C4-2B (cell line): ENCODE measurements at regions not wholly inside any gene's neighbourhood (a gene's known extent, or its start where the extent isn't known, plus 50 kb on each side); places are given as distances from the start of the nearest gene placed in this dataset.
"Not testable (repeated sequence)": the region's sequence is repeated elsewhere in the genome, so short reads cannot be mapped to it uniquely, and the experiment has no call there.

ENCODE experiments used
- H3K27ac ChIP-seq: fragments of 450-650 bp; 2 replicates; pipeline ENCODE4 v1.5.1; 2017
- ZFX ChIP-seq: fragments of 450-650 bp; IDR thresholded peaks from 2 replicates; pipeline ENCODE4 v1.6.1; 2017
- TF ChIP-seq, protein P1 (sequence below): fragments of 450-650 bp; conservative IDR thresholded peaks from 2 replicates; pipeline ENCODE4 v1.5.1; 2017; ENCODE audit warnings: mild to moderate bottlenecking

DNA sequence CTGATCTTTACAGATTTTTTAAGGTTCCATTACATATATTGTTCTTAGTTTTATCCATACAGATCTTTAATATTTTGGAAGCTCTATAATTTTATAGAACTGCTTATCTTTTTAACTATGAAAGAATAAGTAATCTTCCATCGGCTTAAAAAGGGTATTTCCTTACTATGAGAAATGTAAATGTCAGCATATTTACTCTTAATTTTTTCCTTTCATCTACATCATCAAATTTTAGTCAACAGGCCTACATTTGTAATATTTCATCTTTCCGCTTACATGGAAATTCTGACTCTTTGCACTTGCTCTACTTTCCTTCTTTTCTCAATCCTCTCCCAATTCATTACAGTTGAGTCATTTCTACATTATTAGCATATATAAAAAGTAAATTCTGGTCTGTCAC lies 111.3 kb upstream of the GOLGA6L6 start:
- H3K27ac ChIP-seq, result no peak overlapping the region

DNA sequence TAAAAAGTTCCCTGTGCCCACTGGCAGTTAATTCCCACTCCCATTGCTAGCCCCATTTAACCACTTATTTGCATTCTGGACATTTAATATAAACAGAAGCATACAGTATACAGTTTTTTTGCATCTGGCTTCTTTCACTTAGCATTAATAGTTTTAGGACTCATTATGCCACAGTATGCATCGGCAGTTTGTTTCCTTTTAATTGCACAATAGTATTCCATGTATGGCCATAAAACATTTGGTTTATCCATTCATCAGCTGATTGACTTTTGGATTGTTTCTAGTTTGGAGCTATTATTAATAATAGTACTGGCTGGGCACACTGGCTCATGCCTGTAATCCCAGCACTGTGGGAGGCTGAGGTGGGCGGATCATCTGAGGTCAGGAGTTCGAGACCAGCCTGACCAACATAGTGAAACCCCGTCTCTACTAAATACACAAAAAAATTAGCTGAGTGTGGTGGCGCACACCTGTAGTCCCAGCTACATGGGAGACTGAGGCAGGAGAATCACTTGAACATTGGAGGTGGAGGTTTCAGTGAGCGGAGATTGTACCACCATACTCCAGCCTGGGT lies 106.9 kb upstream of the GOLGA6L6 start:
- not testable (repeated sequence) for H3K27ac ChIP-seq

More for the DNA sequence above, 111.3 kb upstream of the GOLGA6L6 start:
- TF ChIP-seq ZFX, result no peak
- TF ChIP-seq, protein P1, sequence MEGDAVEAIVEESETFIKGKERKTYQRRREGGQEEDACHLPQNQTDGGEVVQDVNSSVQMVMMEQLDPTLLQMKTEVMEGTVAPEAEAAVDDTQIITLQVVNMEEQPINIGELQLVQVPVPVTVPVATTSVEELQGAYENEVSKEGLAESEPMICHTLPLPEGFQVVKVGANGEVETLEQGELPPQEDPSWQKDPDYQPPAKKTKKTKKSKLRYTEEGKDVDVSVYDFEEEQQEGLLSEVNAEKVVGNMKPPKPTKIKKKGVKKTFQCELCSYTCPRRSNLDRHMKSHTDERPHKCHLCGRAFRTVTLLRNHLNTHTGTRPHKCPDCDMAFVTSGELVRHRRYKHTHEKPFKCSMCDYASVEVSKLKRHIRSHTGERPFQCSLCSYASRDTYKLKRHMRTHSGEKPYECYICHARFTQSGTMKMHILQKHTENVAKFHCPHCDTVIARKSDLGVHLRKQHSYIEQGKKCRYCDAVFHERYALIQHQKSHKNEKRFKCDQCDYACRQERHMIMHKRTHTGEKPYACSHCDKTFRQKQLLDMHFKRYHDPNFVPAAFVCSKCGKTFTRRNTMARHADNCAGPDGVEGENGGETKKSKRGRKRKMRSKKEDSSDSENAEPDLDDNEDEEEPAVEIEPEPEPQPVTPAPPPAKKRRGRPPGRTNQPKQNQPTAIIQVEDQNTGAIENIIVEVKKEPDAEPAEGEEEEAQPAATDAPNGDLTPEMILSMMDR, result no peak

DNA sequence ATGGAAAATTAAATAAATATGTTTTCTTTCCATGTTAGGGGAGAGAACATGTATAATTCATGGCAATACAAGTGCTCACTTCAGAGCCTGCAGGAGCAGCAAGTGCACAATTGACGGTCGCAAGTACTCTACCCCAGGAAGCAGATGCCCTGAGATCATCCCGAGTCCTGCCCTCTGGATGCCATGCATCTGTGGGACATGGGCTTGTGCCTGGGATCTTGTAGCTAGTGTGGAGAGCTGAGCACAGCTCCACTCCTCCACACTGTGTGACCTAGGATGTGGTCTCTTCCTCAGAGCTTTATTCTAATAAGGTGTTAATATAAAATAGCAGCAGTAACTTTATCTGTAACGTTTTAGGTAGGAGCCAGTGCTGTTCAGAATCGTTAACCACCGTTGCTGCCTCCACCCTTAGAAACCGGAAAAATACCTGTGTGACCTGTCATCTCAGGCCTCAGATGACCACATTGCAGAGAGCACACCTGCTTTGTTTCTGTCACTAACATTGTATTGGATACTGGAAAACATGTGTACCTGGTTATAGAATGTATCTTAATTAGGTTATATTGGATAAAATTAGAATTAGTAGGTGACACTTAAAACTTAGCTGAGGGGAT lies 105.0 kb upstream of the GOLGA6L6 start:
- peak overlapping the region; percentile 20 for H3K27ac ChIP-seq
- no peak for TF ChIP-seq ZFX
- TF ChIP-seq, protein P1, result no peak

DNA sequence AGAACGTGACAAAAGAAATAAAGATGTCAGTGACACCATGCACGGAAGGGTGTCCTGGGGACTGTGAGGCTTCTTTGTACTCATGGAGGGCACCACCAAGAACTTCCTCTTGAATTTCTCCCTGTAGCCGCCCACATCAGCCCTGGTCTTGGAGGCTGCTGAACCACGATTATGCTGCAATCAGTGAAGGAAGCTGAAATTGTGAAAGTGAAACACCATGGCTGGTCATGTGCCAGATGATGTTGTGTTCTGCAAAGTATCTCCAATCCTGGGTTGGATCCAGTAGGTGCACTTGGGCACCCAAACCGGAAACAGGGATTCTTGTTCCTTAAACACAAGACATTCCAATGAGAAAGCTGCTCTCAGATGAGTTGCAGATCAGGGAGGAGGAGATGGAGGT lies 104.4 kb upstream of the GOLGA6L6 start:
- no peak for TF ChIP-seq ZFX
- TF ChIP-seq, protein P1, result no peak
- peak overlapping the region; percentile 20; the same call in 1 of the 2 replicates for H3K27ac ChIP-seq

DNA sequence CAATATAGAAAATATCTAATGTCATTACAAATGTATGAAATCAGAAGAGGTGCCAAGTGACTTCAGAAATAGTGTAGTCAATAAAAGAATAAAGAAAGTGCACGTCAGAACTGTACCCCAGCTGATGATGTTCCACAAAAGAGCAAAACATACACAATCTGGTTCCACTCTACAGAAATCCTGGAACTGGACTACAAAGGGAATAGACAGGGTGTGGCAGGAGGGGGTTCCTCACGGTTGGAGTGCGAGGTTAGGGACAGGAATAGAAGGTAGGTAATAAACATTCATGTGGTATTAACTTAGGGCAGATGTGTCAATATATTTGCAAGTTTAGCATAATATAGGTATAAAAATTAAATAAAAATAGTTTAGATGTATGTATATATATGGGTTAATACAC lies 103.3 kb upstream of the GOLGA6L6 start:
- H3K27ac ChIP-seq, result no peak overlapping the region
- TF ChIP-seq, protein P1, result 0 out of 2 replicates have a peak, but pooled peaks have one; percentile 4
- no peak for TF ChIP-seq ZFX

DNA sequence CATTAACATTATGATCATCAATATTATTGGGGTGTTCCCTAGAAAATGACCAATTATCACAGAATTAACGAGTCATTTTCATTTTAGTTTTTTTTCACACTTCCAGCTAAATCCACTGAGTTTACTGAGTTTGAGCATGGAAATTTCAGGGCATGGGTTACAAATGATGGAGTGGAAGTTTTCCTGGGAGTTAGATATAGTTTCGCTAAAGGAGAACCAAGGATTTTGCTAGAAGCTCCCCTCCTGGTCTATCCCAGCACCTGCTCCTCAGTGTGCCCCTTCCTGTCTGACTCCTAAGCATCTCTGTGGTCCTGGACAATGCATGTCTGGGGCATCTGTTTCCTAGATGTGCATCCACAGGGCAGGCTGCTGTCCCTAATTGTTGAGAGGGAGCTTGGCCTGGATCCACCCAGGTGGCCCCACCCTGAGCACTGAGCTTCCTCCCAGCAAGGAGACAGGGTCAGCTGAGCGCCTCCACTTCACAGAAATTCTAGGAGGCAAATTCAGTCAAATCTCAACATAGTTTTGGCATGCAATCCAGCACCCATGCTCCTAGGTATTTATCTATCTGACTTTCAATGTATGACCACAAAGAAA lies 102.3 kb upstream of the GOLGA6L6 start:
- H3K27ac ChIP-seq, result peak overlapping the region; percentile 48
- TF ChIP-seq ZFX, result no peak
- TF ChIP-seq, protein P1, result no peak

DNA sequence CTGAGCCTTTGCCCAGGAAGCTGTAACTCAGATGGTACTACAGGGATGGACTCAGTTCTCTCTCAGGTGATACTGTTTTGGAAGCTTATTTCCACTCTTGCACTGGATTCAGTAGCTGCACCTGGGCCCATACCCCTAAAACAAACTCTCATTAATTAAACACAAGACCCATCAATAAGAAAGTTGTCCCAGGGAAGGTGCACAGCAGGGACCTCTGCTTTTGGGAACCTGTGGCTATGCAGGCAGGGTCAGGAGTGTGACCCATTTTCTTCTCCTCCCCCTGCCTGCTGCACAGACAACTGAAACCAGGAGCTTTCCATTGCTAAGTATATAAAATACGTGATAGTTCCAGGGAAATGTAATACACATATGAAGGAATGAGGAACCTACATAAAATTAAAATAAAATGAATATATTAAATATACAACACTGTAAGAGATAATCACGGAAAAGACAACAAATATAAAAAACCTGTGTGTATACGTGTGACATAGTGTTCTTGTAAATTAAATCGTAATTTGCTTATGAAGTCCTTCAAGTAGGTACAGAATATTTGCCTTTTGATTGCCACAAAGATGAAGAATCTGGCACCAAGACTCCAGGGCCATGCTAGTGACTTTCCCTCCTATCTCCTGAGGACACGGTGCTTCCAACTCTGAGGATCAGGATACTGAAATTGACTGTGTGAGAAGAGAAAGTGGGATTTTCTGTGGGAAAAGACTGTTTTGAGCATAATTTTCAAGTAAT lies 101.6 kb upstream of the GOLGA6L6 start:
- peak overlapping the region; percentile 24; the same call in 1 of the 2 replicates for H3K27ac ChIP-seq
- TF ChIP-seq, protein P1, result peak; percentile 5; the same call in 1 of the 2 replicates
- no peak for TF ChIP-seq ZFX
